ENCODE measurements at regions not wholly inside any gene's neighbourhood (a gene's known extent, or its start where the extent isn't known, plus 50 kb on each side); places are given as distances from the start of the nearest gene placed in this dataset.
A peak's percentile ranks its signal among the peaks of the same experiment; 100 is the strongest.

GRCh38 chr7:54917613-54918391 is 101.0 kb upstream of the EGFR start:
- no peaks in the 10 kb centered on the region for H3K4me1 ChIP-seq
- intact Hi-C loops (cut with micrococcal nuclease): no loop called here
- DNase-seq: no peak
- no peak overlapping the region for H3K4me3 ChIP-seq
- H3K27me3 ChIP-seq (ENCODE audit: low read depth): no peaks in the 10 kb centered on the region
- TF ChIP-seq CTCF (IDR thresholded peaks at IDR 0.05; ENCODE audit: borderline replicate concordance): no peak
- no peaks in the 10 kb centered on the region for H3K36me3 ChIP-seq
- H3K9me3 ChIP-seq (replicated peaks): no peaks in the 10 kb centered on the region
- H3K27ac ChIP-seq (replicated peaks): no peak overlapping the region

DNA sequence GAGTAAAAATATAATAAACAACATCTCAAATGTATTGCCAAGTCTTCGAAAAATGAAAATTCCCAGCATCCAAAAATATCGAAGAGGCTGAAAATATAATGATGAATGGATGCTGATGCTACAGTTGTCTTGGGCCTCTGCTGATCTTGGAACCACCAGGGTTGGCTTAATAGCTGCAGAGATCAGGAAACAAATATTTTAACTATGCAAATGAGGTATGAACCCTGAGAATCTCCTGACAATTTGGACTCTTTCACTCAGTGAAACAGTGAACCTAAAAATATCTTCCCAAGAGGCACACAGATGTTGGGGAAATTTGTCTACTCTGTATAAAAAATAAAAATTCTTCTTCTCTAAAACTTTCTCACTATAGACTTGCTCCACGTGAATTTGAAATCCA is 97.7 kb upstream of the EGFR start:
- no peak overlapping the region for H3K4me3 ChIP-seq
- H3K27ac ChIP-seq (replicated peaks): no peak overlapping the region
- no peak for DNase-seq
- peaks cover 17% of the 10 kb centered on the region for H3K9me3 ChIP-seq (replicated peaks)
- H3K27me3 ChIP-seq (ENCODE audit: low read depth): no peaks in the 10 kb centered on the region
- no peak for TF ChIP-seq CTCF (IDR thresholded peaks at IDR 0.05; ENCODE audit: borderline replicate concordance)
- H3K4me1 ChIP-seq: no peaks in the 10 kb centered on the region
- no peaks in the 10 kb centered on the region for H3K36me3 ChIP-seq
- intact Hi-C loops (cut with micrococcal nuclease): no loop called here

DNA sequence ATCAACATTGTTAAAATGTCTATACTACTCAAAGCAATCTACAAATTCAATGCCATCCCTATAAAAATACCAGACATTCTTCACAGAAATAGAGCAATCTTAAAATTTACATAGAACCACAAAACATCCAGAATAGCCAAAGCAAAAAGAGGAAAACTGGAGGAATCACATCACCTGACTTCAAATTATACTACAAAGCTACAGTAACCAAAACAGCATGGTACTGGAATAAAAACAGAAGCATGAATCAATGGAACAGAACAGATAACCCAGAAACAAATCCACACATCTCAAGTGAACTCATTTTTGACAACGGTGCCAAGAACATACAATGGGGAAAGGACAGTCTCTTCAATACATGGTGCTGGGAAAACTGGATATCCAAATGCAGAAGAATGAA is 87.3 kb upstream of the EGFR start:
- no peaks in the 10 kb centered on the region for H3K36me3 ChIP-seq
- TF ChIP-seq CTCF (IDR thresholded peaks at IDR 0.05; ENCODE audit: borderline replicate concordance): no peak
- H3K9me3 ChIP-seq (replicated peaks): peaks cover 52% of the 10 kb centered on the region
- no peak overlapping the region for H3K27ac ChIP-seq (replicated peaks)
- H3K4me1 ChIP-seq: peaks cover 9% of the 10 kb centered on the region
- intact Hi-C loops (cut with micrococcal nuclease): no loop called here
- no peak overlapping the region for H3K4me3 ChIP-seq
- peaks cover 2% of the 10 kb centered on the region for H3K27me3 ChIP-seq (ENCODE audit: low read depth)
- no peak for DNase-seq

DNA sequence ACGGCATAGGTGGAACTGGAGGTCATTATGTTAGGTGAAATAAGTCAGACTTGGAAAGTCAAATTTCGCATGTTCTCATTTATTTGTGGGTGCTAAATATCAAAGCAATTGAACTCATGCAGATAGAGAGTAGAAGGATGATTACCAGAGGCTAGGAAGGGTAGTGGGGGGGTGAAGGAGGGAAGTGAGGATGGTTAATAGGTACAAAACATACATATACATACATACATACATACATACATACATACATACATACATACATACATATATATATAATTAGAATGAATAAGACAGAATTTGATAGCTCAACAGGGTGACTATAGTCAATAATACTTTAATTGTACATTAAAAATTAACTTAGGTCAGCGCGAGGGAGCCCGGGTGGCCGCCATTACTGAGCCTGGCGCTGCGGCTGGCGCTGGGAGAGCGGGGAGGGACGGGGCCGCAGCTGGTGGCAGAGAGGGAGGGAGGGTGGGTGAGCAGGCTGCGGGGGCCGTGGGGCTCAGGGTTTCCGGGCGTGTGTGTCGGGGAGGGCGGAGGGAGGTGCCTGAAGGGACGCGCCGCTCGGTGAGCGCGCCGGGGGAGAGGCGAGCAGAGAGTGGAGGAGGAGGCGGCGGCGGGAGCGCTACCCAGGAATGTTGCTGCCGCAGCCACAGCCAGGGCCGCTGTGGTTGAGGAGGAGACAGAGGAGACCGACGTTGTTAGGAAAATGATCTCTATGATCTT is 85.8 kb upstream of the EGFR start:
- peaks cover 9% of the 10 kb centered on the region for H3K4me1 ChIP-seq
- intact Hi-C loops (cut with micrococcal nuclease): no loop called here
- no peak for TF ChIP-seq CTCF (IDR thresholded peaks at IDR 0.05; ENCODE audit: borderline replicate concordance)
- H3K9me3 ChIP-seq (replicated peaks): peaks cover 42% of the 10 kb centered on the region
- peak; percentile 57 for DNase-seq
- H3K27ac ChIP-seq (replicated peaks): peak overlapping the region; percentile 41
- no peaks in the 10 kb centered on the region for H3K36me3 ChIP-seq
- H3K27me3 ChIP-seq (ENCODE audit: low read depth): peaks cover 15% of the 10 kb centered on the region
- peak overlapping the region; percentile 63 for H3K4me3 ChIP-seq

GRCh38 chr7:54933643-54934042 is 85.2 kb upstream of the EGFR start:
- H3K27me3 ChIP-seq (ENCODE audit: low read depth): peaks cover 17% of the 10 kb centered on the region
- H3K36me3 ChIP-seq: no peaks in the 10 kb centered on the region
- H3K4me3 ChIP-seq: peak overlapping the region; percentile 63
- intact Hi-C loops (cut with micrococcal nuclease): no loop called here
- TF ChIP-seq CTCF (IDR thresholded peaks at IDR 0.05; ENCODE audit: borderline replicate concordance): no peak
- no peak for DNase-seq
- peaks cover 9% of the 10 kb centered on the region for H3K4me1 ChIP-seq
- H3K9me3 ChIP-seq (replicated peaks): peaks cover 35% of the 10 kb centered on the region
- H3K27ac ChIP-seq (replicated peaks): peak overlapping the region; percentile 41
